HG03571 (cell line): ENCODE measurements at regions not wholly inside any gene's neighbourhood (a gene's known extent, or its start where the extent isn't known, plus 50 kb on each side); places are given as distances from the start of the nearest gene placed in this dataset.
"Not testable (repeated sequence)": the region's sequence is repeated elsewhere in the genome, so short reads cannot be mapped to it uniquely, and the experiment has no call there.

Source experiments
- ATAC-seq: cut with Tn5 transposase; IDR thresholded peaks from one replicate; pipeline ENCODE4 v1.9.1; 2021; ENCODE audit not compliant: unreplicated experiment

- no peak for ATAC-seq
Measured at GRCh38 chr6:21741221-21742109, 147.9 kb downstream of the SOX4 start.

DNA sequence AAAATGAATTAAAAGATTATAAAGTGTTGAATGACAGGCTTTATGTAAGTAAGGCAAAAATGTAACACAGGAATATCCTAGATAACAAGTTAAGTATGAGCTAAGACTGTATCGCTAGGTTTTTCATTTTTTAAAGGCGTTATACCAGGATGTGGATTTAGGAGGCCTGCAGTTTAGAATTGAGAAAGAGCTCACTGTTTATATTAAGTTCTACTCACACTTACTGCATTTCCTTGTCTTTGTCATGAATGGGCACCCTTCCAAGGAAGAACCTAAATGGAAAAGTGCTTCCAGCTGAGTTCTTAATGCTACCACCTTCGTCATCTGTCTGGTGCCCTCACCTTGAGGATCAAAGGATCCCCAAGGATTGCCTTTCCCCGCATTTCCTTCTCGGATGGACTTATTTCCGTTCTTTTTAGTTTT, 148.7 kb downstream of the SOX4 start:
- no peak for ATAC-seq

DNA sequence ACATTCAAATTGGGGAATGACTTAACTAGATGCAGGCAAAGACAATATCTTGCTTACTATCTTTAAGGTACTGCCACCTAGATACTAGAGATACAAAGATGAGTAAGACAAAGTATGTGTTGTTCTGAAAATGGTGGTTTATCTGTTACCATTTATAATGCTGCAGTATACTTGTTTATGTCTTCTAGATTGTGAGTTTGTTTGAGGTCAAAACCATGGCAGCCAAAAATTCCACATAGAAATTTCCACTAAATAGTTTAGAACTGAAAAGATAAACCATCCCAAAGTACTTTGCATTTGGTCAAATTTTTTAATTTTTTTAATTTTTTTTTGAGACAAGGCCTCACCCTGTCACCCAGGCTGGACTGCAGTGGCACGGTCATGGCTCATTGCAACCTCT, 150.8 kb downstream of the SOX4 start:
- no peak for ATAC-seq

DNA sequence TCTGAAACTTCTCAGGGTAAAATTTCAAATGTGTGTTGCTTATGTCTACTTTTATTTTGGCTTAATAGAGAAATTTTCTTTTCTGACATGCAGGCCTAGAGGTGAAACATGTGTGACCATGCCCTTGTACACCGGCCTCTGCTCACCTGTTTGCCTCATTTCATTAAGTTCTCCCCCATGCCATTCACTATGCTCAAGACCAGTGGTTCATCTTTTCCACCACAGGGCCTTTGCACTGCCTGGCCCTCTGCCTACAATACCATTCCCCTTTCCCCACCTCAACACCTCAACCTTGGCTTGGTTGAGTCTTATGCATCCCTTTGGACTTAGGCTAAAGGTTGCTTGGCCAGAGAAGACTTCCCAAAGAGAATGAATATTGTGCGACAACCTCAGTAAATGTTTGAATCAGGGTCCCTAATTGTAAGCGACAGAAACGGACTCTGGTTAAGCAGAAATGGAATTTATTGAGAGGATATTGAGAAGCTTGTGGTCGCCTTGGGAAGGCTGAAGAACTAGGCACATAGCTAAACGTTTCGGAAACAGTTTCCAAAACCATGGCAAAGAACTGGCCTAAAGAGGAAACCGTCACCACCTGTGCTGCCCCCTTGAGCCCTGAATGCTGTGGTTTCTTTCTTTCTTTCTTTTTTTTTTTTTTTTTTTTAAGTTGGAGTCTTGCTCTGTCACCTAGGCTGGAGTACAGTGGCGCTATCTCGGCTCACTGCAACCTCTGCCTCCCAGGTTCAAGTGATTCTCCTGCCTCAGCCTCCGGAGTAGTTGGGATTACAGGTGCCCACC, 152.2 kb downstream of the SOX4 start:
- ATAC-seq = no peak

DNA sequence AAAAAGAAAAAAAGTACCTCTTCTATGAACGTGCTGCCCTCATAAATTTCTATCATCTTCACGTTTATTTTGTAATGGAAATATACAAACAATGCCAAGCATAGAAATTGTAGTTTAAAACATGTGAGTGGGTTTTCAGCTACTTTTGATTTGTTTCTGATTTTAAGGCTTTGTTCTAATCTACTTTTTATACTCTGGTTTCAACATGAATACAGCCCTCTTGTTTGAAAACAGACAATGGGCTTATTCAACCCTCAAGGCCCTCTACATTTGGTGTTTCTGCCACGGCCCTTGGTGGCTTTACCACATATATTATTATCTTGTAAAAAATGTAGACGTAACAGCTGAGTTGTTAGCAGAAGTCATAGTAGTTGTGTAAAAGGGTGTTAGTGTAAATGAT, 153.9 kb downstream of the SOX4 start:
- ATAC-seq = no peak

GRCh38 chr6:21748343-21749056, 154.9 kb downstream of the SOX4 start:
- no peak for ATAC-seq

DNA sequence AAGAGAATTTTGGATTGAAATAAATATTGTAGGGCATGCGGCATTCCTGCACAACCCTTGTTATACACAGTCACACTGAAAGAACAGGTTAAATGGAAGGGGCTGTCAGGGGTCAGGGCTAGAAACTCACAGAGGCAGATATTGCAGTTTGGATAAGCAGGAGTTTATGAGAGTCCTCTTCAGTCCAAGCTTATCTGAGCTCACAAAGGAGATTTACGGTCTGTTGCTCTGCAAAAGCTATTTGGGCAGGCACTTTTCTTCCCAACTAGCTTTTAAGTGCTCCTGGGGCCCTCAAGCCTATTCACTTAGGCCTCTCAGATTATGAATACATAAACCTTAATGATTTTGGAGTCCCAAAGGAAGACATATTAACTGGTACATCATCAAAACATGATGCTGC, 156.2 kb downstream of the SOX4 start:
- no peak for ATAC-seq

DNA sequence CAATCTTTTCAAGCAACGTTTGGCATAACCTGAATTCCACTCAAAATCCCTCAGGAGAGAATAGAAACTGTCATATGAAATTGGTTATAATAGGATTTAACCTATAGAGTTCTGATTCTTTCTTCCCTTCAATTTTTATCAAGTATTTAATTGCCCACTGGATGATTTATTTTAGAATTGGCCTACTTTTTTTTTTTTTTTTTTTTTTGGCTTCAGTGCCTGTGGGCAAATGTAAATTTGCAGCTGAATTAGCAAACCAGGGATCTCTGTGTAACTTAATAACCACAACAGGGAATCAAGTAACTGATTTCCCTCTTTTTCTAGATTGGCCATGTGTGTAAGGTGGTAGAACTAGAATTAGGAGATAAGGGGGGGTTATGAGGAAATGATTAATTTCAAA, 157.0 kb downstream of the SOX4 start:
- no peak for ATAC-seq

- ATAC-seq = no peak
Measured at GRCh38 chr6:21751608-21752007, 158.1 kb downstream of the SOX4 start.

DNA sequence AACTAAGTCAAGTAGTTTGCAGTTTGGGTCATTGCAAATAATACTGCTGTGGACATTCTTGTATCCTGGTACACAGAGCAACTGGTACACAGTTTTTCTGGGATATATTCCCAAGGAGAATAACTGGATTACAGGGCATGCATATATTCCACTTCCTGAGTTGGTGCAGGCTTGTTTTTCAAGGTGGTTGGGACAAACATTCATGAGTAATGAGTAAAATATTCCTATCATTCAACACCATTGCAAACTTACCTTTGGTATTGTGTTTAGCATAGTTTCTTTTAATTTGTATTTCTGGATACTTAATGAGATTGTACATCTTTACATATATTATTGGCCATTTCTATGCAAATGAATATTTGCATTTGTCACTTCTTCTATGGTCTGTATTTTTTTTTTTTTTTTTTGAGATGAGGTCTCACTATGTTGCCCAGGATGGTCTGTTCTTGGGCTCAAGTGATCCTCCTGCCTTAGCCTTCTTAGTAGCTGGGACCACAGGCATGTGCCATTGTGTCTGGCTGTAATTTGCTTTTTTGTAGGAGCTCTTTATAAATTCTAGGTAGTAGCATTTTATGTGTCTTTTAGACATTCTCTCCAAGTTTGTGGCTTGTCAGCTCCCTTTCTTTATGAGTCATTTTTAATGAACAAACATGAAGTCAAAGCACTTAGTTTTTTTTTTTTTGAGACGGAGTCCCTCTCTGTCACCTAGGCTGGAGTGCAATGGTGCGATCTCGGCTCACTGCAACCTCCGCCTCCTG, 158.7 kb downstream of the SOX4 start:
- ATAC-seq = no peak

DNA sequence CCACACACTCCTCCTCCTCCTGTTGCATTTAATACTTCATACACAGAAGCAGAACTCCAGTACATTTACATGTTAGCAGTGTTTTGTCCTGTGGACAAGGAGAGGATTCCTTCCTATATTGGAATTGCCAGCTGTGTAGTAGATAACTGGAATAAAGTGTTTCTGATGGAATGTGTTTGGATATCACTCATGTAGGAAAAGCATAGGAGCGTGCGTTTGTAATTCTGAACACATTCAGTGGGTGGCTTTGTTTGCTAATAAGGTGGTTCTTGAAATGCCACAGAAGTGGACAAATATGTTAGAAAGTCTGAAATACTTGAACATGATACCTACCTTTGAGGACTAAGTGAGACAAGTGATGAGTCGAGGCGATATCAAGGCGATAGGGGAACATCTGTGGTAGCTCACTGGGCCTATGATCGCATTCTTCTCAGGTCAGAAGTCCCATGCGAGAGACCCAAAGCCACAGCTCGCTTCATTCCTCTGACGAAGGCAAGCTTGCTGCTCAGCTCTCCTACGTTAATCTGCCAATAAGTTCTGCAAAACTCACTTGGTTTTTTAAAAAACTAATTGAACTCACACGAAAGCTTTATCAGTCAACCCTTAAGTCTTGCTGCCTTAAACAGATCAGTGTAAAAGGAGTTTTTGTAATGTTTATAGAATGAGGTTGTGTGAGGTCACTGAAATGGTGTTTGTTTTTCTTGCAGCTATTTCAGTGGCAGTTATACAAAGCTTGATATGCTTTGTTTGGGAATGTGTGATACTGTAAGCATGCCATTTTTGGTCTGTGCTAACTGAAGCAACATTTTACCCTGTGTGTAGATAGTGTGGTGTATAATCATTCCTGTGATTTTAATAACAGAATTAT, 159.9 kb downstream of the SOX4 start:
- ATAC-seq = no peak

DNA sequence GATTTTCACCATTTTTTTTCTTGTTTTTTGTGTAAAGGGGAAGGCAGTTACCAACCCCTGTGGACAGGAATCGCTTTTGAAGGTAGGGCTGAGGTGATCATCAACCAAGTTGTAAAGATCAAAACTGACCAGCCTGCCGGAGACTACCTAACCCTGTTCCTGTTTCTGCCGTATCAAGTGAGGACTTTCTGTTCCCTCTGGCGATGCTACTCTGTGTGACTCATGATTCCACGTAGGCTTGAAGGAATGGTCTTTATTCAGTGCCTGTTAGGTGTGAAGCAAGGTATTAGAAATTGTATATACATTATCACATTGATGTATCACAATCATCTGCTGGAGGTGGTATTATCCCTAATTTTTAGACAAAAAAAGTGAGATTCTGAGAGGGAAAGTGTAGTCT, 161.3 kb downstream of the SOX4 start:
- ATAC-seq = no peak

GRCh38 chr6:21756487-21756886, 162.9 kb downstream of the SOX4 start:
- no peak for ATAC-seq

- not testable (repeated sequence) for ATAC-seq
Measured at GRCh38 chr6:21757392-21757791, 163.8 kb downstream of the SOX4 start.

GRCh38 chr6:21759721-21760120, 166.2 kb downstream of the SOX4 start:
- no peak for ATAC-seq

- not testable (repeated sequence) for ATAC-seq
Measured at GRCh38 chr6:21761053-21761730, 167.6 kb downstream of the SOX4 start.

DNA sequence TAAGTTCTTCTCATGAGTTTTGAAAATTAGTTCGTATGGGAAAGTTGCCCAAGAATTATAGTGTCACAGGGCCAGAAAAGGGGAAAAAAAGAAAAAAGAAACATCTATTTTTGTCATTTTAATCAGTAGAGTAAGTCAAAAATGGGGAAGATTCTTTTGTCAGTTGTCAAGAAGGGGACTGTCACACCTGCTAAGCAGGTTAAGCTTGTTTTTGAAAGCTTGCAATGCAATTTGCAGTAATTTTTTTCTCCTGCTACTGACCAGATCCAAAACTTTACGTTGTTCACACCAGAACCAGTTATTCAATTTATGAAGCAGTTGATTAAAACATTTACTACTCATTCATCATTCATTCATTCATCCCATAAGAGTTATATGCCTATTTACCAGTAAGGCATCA, 171.4 kb downstream of the SOX4 start:
- ATAC-seq = no peak

GRCh38 chr6:21767891-21768648, 174.5 kb downstream of the SOX4 start:
- ATAC-seq = no peak
